ENCODE measurements at regions not wholly inside any gene's neighbourhood (a gene's known extent, or its start where the extent isn't known, plus 50 kb on each side); places are given as distances from the start of the nearest gene placed in this dataset.

GRCh38 chr9:22740781-22741180 lies 294.2 kb downstream of the DMRTA1 start:
- Histone ChIP-seq H3K27me3 (ENCODE audit: control insufficient read depth, insufficient read depth, low read length) (no peaks in the 10 kb centered on the region), H3K4ac (ENCODE audit: low read depth, low read length) (no peak overlapping the region), H2BK120ac (ENCODE audit: low read depth, low read length) (no peak overlapping the region), H3K18ac (ENCODE audit: low read depth, low read length) (no peak overlapping the region), H4K5ac (ENCODE audit: low read depth, low read length) (no peak overlapping the region), H2BK5ac (ENCODE audit: low read depth, low read length, poor library complexity, severe bottlenecking) (no peak overlapping the region), H3K27ac (ENCODE audit: insufficient read depth, low read length) (no peak overlapping the region), H3K4me1 (ENCODE audit: control insufficient read depth, insufficient read depth, low read length) (no peaks in the 10 kb centered on the region), H3K79me1 (ENCODE audit: low read depth in 1 of 2, low read length in 2 of 2) (no peaks in the 10 kb centered on the region), H3K9ac (ENCODE audit: low read depth, low read length) (no peak overlapping the region), H2BK15ac (ENCODE audit: low read depth, low read length) (no peak overlapping the region), H3K23ac (ENCODE audit: low read depth, low read length) (no peak overlapping the region), H4K91ac (ENCODE audit: insufficient read depth, low read depth, low read length) (no peak overlapping the region), H3K9me1 (ENCODE audit: insufficient read depth, low read length) (no peaks in the 10 kb centered on the region), H2AK5ac (ENCODE audit: low read depth, low read length) (no peak overlapping the region), H2AFZ (replicated peaks; ENCODE audit: low read length, poor library complexity) (no peak overlapping the region), H3K9me3 (ENCODE audit: control insufficient read depth, insufficient read depth, low read length) (no peaks in the 10 kb centered on the region), H2AK9ac (replicated peaks; ENCODE audit: low read depth, low read length, poor library complexity) (no peak overlapping the region), H3K4me2 (ENCODE audit: low read depth, low read length) (no peak overlapping the region), H2BK20ac (ENCODE audit: low read depth, low read length) (no peak overlapping the region), H4K20me1 (ENCODE audit: insufficient read depth, low read length) (no peaks in the 10 kb centered on the region), H3K56ac (ENCODE audit: extremely low read depth, insufficient read depth, low read length) (no peak overlapping the region), H3K4me3 (ENCODE audit: insufficient read depth, low read depth, low read length) (no peak overlapping the region), H3K14ac (replicated peaks; ENCODE audit: low read depth, low read length) (no peak overlapping the region), H3K36me3 (ENCODE audit: control insufficient read depth, insufficient read depth, low read length) (no peaks in the 10 kb centered on the region), H4K8ac (ENCODE audit: low read depth in 2 of 2, low read length in 2 of 2) (no peak overlapping the region)
- intact Hi-C loops (cut with micrococcal nuclease): no loop called here
- POLR2A ChIA-PET (ENCODE audit: unreplicated experiment): no interaction called here
- dilution Hi-C loops (cut with HindIII; ENCODE audit: low sequenced_read_pairs, unreplicated experiment): no loop called here
- no CpG with 5 or more reads among the region's 1 CpG for WGBS, 2 experiments (ENCODE audit: extremely low coverage in 2 of 2, insufficient read length in 1 of 2)
- CTCF ChIA-PET: no interaction called here
- in situ Hi-C loops (cut with MboI; ENCODE audit: low sequenced_read_pairs): no loop called here
- ATAC-seq (ENCODE audit: low read depth) (no peak), DNase-seq (no peak)
- no TSS peak for BruUV-seq (replicated peaks)
- TF ChIP-seq BHLHE40 (IDR thresholded peaks at IDR 0.05; ENCODE audit: low read depth, low read length) (no peak), MAZ (IDR thresholded peaks at IDR 0.05; ENCODE audit: borderline replicate concordance, low read depth, low read length) (no peak), RAD21 (IDR thresholded peaks at IDR 0.05; ENCODE audit: low read length) (no peak), NFE2L2 (IDR thresholded peaks at IDR 0.05; ENCODE audit: low read depth, low read length) (no peak), SMC3 (IDR thresholded peaks at IDR 0.05; ENCODE audit: low read depth, low read length) (no peak), ELK1 (IDR thresholded peaks at IDR 0.05; ENCODE audit: borderline replicate concordance, low read depth, low read length) (no peak), RFX5 (IDR thresholded peaks at IDR 0.05; ENCODE audit: low read depth, low read length) (no peak), USF2 (IDR thresholded peaks at IDR 0.05; ENCODE audit: low read depth, low read length) (no peak), MXI1 (IDR thresholded peaks at IDR 0.05; ENCODE audit: borderline replicate concordance, low read depth, low read length) (no peak), FOS (IDR thresholded peaks at IDR 0.05; ENCODE audit: low read depth, low read length) (no peak), CEBPB (IDR thresholded peaks at IDR 0.05; ENCODE audit: low read depth, low read length) (no peak), RCOR1 (IDR thresholded peaks at IDR 0.05; ENCODE audit: insufficient replicate concordance, low read length) (no peak), CHD1 (IDR thresholded peaks at IDR 0.05; ENCODE audit: low read depth, low read length) (no peak)

Data from IMR-90 (cell line).